Ammon's horn (tissue), 1 donor: ENCODE measurements at regions not wholly inside any gene's neighbourhood (a gene's known extent, or its start where the extent isn't known, plus 50 kb on each side); places are given as distances from the start of the nearest gene placed in this dataset.

Experiments used
- DNase-seq: peaks from one replicate; pipeline ENCODE4 v3.0.0-alpha.2; 2016; ENCODE audit warnings: low spot score

- DNase-seq, result no peak
Observed at GRCh38 chr6:22399693-22400092, 102.9 kb upstream of the PRL start.

GRCh38 chr6:22401206-22401605 lies 104.4 kb upstream of the PRL start:
- no peak for DNase-seq

GRCh38 chr6:22401932-22402331 lies 105.1 kb upstream of the PRL start:
- DNase-seq, result peak; percentile 6

GRCh38 chr6:22409486-22409885 lies 112.7 kb upstream of the PRL start:
- DNase-seq, result no peak

- no peak for DNase-seq
Observed at GRCh38 chr6:22411376-22412105, 114.7 kb upstream of the PRL start.

GRCh38 chr6:22412994-22413393 lies 116.2 kb upstream of the PRL start:
- DNase-seq, result no peak

GRCh38 chr6:22413681-22414311 lies 117.0 kb upstream of the PRL start:
- DNase-seq, result no peak

- no peak for DNase-seq
Observed at GRCh38 chr6:22418714-22419113, 121.9 kb upstream of the PRL start.

GRCh38 chr6:22421198-22421597 lies 124.4 kb upstream of the PRL start:
- no peak for DNase-seq

GRCh38 chr6:22424196-22424595 lies 127.4 kb upstream of the PRL start:
- no peak for DNase-seq

GRCh38 chr6:22432060-22432459 lies 135.2 kb upstream of the PRL start:
- no peak for DNase-seq

- no peak for DNase-seq
Observed at GRCh38 chr6:22433745-22434144, 135.6 kb upstream of the HDGFL1 start.

GRCh38 chr6:22435151-22435550 lies 134.2 kb upstream of the HDGFL1 start:
- DNase-seq, result no peak

GRCh38 chr6:22436134-22436533 lies 133.2 kb upstream of the HDGFL1 start:
- no peak for DNase-seq

- DNase-seq, result no peak
Observed at GRCh38 chr6:22437665-22438064, 131.7 kb upstream of the HDGFL1 start.

- no peak for DNase-seq
Observed at GRCh38 chr6:22442826-22443225, 126.5 kb upstream of the HDGFL1 start.

- no peak for DNase-seq
Observed at GRCh38 chr6:22444330-22444729, 125.0 kb upstream of the HDGFL1 start.

- no peak for DNase-seq
Observed at GRCh38 chr6:22445946-22446345, 123.4 kb upstream of the HDGFL1 start.

- DNase-seq, result no peak
Observed at GRCh38 chr6:22447249-22448196, 121.8 kb upstream of the HDGFL1 start.

GRCh38 chr6:22448291-22448711 lies 121.1 kb upstream of the HDGFL1 start:
- no peak for DNase-seq

GRCh38 chr6:22451962-22452361 lies 117.4 kb upstream of the HDGFL1 start:
- no peak for DNase-seq

- DNase-seq, result no peak
Observed at GRCh38 chr6:22455378-22455777, 114.0 kb upstream of the HDGFL1 start.

- no peak for DNase-seq
Observed at GRCh38 chr6:22457996-22458395, 111.4 kb upstream of the HDGFL1 start.
